HG02840 (cell line): ENCODE measurements at regions not wholly inside any gene's neighbourhood (a gene's known extent, or its start where the extent isn't known, plus 50 kb on each side); places are given as distances from the start of the nearest gene placed in this dataset.
"Not testable (repeated sequence)": the region's sequence is repeated elsewhere in the genome, so short reads cannot be mapped to it uniquely, and the experiment has no call there.

ENCODE experiments used
- ATAC-seq: cut with Tn5 transposase; IDR thresholded peaks from one replicate; pipeline ENCODE4 v1.9.1; 2021; ENCODE audit warnings: mild to moderate bottlenecking, moderate library complexity, moderate number of reproducible peaks; ENCODE audit not compliant: unreplicated experiment, low FRiP score

DNA sequence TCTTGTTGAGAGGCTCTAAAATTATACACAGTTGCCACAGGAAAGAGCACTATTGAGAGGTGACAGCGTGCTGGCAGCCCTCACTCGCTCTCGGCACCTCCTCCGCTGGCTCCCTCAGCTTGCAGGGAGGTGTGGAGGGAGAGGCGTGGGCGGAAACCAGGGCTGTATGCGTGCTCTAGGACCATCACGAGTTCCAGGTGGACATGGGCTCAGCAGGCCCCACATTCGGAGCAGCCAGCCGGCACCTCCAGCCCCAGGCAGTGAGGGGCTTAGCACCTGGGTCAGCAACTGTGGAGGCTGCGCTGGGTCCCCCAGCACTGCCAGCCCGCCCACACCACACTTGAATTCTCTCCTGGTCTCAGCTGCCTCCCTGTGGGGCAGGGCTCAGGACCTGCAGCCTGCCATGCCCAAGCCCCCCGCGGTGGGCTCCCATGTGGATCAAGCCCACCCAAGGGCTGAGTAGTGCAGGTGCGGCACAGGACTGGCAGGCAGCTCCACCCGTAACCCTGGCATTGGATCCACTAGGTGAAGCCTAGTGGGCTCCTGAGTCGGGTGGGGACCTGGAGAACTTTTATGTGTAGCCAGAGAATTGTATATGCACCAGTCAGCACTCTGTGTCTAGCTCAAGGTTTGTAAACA, 460.6 kb upstream of the ALCAM start:
- ATAC-seq, result no peak

GRCh38 chr3:104907507-104907906, 459.2 kb upstream of the ALCAM start:
- ATAC-seq, result no peak

DNA sequence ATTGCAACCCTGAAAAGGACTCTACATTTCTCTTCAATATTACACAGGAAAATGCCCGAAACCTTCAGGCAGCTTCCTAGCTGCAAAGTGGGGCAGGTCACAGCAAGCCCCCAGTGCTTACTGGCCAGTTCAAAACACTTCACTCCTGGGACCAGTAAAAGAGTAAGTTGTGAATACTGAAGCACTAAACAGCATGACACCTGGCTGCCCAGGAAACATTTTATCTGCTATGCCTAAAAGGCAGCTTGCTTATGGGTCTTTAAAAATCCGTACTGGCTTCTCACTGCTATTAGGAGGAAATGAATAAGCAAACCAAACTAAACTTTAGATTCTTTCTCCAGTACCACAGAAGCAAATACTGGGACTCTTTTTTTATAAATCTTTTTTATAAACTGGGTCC, 457.9 kb upstream of the ALCAM start:
- no peak for ATAC-seq

- ATAC-seq, result no peak
Observed at GRCh38 chr3:104909198-104909597, 457.5 kb upstream of the ALCAM start.

GRCh38 chr3:104909721-104910120, 457.0 kb upstream of the ALCAM start:
- no peak for ATAC-seq

DNA sequence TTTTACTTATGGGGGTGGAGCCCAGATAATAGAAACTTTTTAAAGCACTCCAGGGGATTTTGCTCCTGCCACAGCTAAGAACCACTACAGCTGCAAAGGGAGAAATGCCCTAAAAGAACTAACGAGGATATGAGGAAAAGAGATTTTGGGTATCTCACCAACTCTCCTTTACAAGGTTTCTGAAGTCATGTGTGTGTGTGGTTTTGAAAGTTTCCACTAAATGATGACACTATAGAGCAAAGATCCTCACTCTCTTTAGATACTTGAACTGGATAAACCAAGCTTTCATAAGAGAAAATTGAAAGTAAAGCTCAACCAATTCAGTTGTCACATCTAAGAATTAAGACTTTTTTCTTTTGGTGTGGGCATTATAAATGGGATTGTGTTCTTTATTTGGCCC, 455.3 kb upstream of the ALCAM start:
- ATAC-seq, result no peak

GRCh38 chr3:104916971-104917370, 449.7 kb upstream of the ALCAM start:
- ATAC-seq, result no peak

DNA sequence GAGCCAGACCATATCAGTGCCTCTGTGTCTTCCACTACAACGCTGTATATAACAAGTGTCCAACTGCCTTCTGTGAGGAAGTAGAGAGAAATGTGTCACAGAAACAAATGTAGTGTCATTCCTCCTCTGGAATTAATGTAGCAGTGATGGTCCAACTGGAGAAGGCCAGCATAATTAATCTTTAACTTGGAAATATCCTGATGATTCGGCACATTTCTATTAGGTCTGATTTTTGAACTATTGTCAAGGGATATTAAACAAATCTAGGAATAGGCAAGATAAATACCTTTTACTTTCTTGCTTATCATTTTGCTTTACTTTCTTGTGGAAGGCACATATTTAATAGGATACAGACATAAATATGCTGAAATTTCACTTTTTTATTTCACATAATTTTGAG, 446.2 kb upstream of the ALCAM start:
- no peak for ATAC-seq

GRCh38 chr3:104933972-104934371, 432.7 kb upstream of the ALCAM start:
- ATAC-seq, result no peak

- no peak for ATAC-seq
Observed at GRCh38 chr3:104935613-104936012, 431.1 kb upstream of the ALCAM start.

DNA sequence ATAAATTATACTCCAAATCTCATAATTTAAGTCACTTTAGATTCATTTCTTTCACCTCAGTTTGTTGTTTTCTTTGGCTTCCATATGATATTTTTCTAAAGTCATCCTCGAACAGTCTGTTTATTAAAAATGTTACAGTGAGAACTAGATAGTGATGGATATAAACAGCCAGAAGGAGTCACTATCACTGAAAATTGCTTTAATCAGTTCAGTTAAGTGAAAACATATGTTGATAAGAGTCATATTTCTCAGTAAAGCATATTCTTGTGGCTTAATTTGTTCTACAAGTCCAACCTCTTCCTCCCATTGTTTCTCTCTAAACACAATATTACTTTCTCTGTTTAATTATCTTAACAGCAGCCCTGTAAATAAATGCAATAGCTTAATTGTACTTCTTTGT, 427.5 kb upstream of the ALCAM start:
- ATAC-seq, result no peak

DNA sequence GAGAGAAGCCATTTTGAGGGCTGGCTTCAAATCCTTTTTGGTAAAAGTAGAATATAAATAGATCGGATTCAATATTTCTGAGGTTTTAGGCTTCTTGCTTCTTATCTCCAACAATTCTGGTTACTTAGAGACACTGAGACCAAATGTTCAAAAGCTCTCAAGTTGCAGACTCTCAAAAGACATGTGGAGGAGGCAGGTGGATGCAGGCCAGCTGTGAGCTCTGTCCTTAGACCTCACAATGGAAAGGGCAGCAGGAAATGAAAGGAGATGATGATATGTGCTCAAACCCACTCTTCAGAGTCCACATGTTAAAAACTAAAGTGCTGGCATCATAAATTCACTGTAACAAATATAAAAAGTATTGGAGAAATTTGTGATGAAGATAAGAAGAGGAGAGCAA, 424.9 kb upstream of the ALCAM start:
- ATAC-seq, result no peak

DNA sequence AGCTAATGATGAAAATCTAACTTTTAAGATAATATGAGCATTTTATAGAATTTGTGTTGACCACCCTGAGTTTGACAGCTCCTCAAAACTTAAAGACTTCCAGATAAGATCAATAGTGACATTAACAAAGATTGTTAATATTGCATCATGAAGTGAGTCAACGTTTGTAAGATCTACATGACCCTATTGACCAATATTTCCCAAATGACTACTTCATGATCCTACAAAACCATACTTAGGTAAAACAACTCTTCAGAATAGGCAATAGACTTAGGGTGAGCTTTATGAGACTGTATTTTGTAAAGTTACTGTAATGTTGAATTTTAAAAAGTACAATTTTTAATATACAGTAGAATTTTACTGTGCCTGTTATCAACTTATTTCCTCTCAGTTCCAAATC, 422.7 kb upstream of the ALCAM start:
- no peak for ATAC-seq

GRCh38 chr3:104947943-104948342, 418.8 kb upstream of the ALCAM start:
- no peak for ATAC-seq

DNA sequence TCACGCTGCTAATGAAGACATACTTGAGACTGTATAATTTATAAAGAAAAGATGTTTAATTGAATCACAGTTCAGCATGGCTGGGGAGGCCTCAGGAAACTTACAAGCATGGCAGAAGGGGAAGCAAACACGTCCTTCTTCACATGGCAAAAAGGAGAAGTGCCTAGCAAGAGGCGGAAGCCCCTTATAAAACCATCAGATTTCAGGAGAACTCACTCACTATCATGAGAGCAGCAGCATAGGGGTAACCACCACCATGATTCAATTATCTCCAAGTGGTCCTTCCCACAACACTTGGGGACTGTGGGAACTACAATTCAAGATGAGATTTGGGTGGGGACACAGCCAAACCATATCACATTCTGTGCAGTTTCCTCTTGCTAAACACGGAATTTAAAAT, 416.9 kb upstream of the ALCAM start:
- not testable (repeated sequence) for ATAC-seq

DNA sequence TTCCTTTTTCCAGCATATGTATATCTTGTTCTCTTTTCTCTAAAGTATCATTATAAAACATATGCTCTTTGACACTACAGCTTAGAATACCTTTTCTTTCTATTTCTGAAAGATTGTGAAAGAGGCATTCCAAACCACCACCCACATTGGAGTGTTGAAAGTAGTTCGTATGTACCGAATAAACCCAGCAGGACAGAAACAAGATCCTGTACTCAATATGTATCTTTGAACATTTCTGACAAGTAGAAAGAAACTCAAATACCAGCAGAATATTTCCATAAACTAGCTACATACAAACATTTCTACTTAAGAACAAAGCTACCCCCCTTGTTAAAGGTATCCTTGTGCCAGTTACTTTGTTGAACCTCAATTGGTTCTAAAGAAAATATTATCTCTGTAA, 415.3 kb upstream of the ALCAM start:
- no peak for ATAC-seq

DNA sequence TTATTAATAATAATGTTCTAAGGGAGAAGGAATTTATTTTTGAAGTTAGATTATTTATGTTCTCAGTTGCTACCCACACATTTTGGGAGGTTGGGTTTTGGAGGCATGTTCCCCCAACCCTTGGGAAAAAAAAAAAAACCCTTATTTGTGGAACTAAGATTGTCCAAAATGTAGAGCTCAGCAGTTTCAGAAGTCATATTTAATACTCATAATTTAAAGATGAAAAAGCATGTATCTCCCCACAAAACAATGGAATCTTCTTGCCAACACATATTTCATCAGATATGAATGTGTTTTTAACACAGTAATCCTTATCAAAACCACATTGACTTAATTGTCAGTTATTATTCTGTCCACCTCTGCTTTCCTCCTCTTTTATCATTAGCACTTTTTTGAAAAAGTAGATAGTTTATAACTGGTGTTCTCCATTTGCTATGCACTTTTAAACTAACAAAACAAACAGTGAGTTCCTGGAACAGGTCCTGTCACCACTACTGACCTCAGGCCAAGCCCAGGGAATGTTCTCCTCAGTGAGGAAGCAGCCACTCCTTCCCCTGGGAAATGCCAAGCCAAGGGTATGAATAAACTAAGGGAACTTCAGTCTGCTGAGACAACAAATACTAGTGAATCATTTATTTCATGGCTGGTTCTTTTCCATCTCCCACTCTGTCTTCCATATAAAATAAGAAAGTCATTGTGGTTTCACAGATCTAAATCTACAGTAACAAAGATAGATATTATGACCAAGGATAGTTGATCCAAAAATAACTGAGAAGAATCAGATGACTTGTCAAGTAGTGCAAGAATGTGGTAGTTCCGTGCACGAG, 414.4 kb upstream of the ALCAM start:
- no peak for ATAC-seq

GRCh38 chr3:104956620-104957345, 409.9 kb upstream of the ALCAM start:
- no peak for ATAC-seq

DNA sequence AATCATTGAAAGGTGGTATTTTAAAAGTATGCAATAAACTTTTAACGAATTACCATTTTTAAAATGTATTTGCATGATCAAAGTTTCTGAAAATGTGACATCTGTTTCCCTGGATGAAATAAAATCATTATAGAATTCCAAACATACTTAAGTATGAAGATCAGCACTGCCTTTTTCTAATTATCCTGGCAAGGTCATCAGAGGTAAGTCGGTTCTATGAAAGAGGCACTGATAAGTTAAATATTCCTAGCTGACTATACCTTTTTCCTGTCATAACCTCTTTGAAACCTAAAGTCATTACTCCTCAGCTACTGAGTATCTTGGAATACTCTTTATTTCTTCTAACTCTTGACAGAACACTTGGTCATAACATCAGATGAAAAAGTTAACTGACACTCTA, 406.1 kb upstream of the ALCAM start:
- no peak for ATAC-seq

DNA sequence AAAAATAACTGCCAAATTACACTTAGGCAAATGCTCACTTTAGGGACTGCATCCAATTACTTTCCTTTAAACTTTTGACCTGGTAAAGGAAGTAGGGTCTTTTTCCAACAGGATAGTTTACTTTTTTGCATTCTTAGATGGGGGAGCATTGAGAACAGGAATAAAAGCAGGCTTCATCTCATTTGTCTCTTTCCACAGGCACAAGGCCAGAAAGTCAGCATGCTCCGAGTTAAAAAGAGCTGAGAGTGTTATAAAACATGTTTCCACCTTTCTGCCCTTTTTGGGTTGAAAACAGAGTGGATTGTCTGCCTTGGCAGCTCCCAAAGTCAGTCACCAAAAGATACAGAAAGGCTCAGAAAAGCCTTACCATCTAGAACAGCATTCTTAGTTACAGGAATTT, 404.9 kb upstream of the ALCAM start:
- no peak for ATAC-seq

- ATAC-seq, result no peak
Observed at GRCh38 chr3:104974316-104974715, 392.4 kb upstream of the ALCAM start.

DNA sequence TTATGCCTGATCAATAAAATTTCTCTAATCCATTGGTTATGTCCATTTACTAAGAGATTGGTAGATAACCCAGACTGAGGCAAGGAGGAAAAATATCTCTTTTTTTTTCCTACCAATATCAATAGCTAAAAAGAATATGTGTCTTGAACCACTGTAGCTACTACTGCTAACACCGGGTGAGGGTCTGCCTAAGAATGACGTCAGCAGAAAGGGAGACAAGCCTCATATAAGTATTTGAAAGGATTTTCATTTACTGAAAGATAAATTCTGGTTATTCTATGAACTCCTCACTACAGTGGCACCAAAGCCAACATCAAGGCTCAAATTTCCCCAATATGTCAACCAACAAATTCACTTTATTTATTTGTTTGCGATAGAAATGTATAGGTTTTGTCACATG, 389.0 kb upstream of the ALCAM start:
- ATAC-seq, result no peak
